ENCODE measurements at regions not wholly inside any gene's neighbourhood (a gene's known extent, or its start where the extent isn't known, plus 50 kb on each side); places are given as distances from the start of the nearest gene placed in this dataset.
A peak's percentile ranks its signal among the peaks of the same experiment; 100 is the strongest.

- TF ChIP-seq, protein P1, sequence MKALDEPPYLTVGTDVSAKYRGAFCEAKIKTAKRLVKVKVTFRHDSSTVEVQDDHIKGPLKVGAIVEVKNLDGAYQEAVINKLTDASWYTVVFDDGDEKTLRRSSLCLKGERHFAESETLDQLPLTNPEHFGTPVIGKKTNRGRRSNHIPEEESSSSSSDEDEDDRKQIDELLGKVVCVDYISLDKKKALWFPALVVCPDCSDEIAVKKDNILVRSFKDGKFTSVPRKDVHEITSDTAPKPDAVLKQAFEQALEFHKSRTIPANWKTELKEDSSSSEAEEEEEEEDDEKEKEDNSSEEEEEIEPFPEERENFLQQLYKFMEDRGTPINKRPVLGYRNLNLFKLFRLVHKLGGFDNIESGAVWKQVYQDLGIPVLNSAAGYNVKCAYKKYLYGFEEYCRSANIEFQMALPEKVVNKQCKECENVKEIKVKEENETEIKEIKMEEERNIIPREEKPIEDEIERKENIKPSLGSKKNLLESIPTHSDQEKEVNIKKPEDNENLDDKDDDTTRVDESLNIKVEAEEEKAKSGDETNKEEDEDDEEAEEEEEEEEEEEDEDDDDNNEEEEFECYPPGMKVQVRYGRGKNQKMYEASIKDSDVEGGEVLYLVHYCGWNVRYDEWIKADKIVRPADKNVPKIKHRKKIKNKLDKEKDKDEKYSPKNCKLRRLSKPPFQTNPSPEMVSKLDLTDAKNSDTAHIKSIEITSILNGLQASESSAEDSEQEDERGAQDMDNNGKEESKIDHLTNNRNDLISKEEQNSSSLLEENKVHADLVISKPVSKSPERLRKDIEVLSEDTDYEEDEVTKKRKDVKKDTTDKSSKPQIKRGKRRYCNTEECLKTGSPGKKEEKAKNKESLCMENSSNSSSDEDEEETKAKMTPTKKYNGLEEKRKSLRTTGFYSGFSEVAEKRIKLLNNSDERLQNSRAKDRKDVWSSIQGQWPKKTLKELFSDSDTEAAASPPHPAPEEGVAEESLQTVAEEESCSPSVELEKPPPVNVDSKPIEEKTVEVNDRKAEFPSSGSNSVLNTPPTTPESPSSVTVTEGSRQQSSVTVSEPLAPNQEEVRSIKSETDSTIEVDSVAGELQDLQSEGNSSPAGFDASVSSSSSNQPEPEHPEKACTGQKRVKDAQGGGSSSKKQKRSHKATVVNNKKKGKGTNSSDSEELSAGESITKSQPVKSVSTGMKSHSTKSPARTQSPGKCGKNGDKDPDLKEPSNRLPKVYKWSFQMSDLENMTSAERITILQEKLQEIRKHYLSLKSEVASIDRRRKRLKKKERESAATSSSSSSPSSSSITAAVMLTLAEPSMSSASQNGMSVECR (CRISPR knock-in tag; IDR thresholded peaks at IDR 0.05; ENCODE audit: borderline replicate concordance) = no peak
- TF ChIP-seq PRDM15 (CRISPR knock-in tag; IDR thresholded peaks at IDR 0.05) (no peak), E2F5 (CRISPR knock-in tag; IDR thresholded peaks at IDR 0.05) (no peak), CREM (CRISPR knock-in tag; IDR thresholded peaks at IDR 0.05) (no peak), ATF1 (CRISPR knock-in tag; IDR thresholded peaks at IDR 0.05) (no peak), OVOL2 (CRISPR knock-in tag; IDR thresholded peaks at IDR 0.05; ENCODE audit: borderline replicate concordance) (no peak), JUN (CRISPR knock-in tag; IDR thresholded peaks at IDR 0.05) (no peak)
- TF ChIP-seq, protein P2, sequence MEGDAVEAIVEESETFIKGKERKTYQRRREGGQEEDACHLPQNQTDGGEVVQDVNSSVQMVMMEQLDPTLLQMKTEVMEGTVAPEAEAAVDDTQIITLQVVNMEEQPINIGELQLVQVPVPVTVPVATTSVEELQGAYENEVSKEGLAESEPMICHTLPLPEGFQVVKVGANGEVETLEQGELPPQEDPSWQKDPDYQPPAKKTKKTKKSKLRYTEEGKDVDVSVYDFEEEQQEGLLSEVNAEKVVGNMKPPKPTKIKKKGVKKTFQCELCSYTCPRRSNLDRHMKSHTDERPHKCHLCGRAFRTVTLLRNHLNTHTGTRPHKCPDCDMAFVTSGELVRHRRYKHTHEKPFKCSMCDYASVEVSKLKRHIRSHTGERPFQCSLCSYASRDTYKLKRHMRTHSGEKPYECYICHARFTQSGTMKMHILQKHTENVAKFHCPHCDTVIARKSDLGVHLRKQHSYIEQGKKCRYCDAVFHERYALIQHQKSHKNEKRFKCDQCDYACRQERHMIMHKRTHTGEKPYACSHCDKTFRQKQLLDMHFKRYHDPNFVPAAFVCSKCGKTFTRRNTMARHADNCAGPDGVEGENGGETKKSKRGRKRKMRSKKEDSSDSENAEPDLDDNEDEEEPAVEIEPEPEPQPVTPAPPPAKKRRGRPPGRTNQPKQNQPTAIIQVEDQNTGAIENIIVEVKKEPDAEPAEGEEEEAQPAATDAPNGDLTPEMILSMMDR (IDR thresholded peaks at IDR 0.05) = peak; percentile 93
- TF ChIP-seq, protein P3, sequence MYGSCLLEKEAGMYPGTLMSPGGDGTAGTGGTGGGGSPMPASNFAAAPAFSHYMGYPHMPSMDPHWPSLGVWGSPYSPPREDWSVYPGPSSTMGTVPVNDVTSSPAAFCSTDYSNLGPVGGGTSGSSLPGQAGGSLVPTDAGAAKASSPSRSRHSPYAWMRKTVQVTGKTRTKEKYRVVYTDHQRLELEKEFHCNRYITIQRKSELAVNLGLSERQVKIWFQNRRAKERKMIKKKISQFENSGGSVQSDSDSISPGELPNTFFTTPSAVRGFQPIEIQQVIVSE (CRISPR knock-in tag; IDR thresholded peaks at IDR 0.05; ENCODE audit: borderline replicate concordance) = no peak
These were observed 49.7 kb upstream of the BHLHE23 start (continued) for GRCh38 chr20:63056236-63057170.

Measured in WTC11 (cell line).